ENCODE measurements at regions not wholly inside any gene's neighbourhood (a gene's known extent, or its start where the extent isn't known, plus 50 kb on each side); places are given as distances from the start of the nearest gene placed in this dataset.

DNA sequence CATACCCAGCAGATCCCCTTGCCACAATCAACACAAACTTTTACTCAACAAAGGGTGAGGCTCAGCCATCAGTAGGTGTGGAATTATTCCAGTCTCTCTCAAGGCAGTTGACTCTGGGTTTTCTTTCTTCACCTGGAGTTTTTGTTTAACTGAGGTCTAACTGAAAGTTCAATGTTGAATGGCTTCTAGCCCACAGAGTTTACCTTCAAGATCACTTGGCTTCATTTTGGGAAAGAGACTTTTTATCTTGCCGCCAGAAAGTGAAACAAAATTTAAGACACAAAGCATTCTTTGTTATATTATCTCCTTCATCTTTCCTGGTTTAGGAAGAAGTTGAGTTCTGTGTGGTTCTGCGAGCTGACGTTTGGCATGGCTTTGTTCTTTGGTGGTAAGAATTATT, 83.8 kb upstream of the RASGEF1B start:
- DNase-seq (ENCODE audit: low spot score), result no peak
- TF ChIP-seq, protein P1, sequence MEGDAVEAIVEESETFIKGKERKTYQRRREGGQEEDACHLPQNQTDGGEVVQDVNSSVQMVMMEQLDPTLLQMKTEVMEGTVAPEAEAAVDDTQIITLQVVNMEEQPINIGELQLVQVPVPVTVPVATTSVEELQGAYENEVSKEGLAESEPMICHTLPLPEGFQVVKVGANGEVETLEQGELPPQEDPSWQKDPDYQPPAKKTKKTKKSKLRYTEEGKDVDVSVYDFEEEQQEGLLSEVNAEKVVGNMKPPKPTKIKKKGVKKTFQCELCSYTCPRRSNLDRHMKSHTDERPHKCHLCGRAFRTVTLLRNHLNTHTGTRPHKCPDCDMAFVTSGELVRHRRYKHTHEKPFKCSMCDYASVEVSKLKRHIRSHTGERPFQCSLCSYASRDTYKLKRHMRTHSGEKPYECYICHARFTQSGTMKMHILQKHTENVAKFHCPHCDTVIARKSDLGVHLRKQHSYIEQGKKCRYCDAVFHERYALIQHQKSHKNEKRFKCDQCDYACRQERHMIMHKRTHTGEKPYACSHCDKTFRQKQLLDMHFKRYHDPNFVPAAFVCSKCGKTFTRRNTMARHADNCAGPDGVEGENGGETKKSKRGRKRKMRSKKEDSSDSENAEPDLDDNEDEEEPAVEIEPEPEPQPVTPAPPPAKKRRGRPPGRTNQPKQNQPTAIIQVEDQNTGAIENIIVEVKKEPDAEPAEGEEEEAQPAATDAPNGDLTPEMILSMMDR (IDR thresholded peaks at IDR 0.05; ENCODE audit: extremely low read depth, missing control alignments), result no peak

DNA sequence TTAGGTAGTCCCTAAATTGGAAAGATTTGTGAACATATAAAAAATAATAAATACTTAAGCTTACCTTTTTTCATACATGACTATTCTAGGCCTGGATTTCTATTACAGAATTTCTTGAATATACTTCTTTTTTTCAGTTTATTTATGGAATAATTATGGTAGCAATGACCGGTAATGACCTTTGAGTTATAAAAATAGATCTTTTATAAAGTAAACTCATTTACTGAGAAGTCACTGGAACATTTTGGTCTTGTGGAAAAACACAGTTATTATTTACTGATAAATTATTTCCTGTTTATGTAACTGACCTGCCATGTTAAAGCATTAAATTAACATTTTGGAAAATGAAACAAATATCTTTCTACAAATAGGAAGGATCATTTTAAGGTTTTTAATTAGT, 80.4 kb upstream of the RASGEF1B start:
- no peak for DNase-seq (ENCODE audit: low spot score)
- TF ChIP-seq, protein P1 (IDR thresholded peaks at IDR 0.05; ENCODE audit: extremely low read depth, missing control alignments), result no peak

DNA sequence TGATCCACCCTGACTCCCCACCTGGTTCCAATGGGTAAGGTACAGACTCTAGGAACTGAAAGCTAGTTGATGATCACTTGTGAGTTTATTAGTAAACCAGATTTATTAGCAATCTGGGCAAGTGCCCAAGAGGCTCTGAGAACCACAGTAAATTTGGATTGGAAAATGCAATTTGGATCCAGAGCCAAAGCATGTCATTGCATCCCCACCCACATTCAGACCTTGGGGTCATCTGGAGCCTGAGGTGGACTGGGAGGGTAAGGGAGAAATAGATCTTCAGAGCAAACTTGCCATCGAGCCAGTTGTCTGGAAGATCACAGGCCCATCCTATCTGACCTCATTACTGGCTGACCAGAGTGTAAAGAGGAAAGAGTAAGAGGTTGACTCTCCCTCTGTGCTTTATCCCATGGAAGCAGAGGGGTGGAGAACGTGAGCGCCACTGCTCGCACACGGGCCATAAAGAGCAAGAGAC, 78.7 kb upstream of the RASGEF1B start:
- TF ChIP-seq, protein P1 (IDR thresholded peaks at IDR 0.05; ENCODE audit: extremely low read depth, missing control alignments), result no peak
- no peak for DNase-seq (ENCODE audit: low spot score)

DNA sequence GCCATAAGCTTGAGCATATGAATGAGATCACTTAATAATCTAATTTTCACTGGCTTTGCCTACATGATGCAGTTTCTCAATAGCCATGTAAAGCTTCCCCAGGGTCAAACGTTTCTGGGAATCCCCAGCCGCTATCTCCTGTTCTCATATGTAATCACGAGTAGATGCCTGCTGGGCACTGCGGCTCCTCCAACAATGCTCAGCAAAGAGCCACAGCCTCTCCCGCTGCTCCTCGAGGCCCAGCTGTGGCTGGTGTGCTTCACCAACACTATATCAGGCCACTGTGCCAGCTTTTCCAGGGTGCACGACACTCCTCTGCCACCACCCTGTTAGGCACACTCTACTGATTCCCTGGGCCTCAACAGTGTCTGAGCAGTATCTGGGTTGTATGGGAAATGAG, 78.3 kb upstream of the RASGEF1B start:
- DNase-seq (ENCODE audit: low spot score), result no peak
- TF ChIP-seq, protein P1 (IDR thresholded peaks at IDR 0.05; ENCODE audit: extremely low read depth, missing control alignments), result no peak

DNA sequence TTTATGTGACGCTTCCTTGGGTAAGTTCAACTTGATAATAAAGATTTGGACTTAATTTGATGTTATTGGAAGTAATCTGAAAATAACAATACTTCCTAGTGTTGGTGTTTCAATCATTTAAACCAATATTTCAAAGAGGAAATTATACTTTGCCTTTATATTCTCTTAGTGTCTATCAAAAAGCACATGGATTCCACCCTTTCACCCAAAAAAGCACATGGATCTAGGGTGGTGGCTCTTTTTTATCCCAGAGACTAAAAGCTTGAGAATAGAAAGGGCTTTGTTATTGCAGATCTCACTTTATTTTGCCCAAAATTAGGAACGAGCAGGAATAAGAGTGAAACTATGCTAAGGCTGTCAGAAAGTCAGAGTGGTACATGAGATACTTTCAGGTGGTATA, 75.1 kb upstream of the RASGEF1B start:
- TF ChIP-seq, protein P1 (IDR thresholded peaks at IDR 0.05; ENCODE audit: extremely low read depth, missing control alignments), result no peak
- no peak for DNase-seq (ENCODE audit: low spot score)

DNA sequence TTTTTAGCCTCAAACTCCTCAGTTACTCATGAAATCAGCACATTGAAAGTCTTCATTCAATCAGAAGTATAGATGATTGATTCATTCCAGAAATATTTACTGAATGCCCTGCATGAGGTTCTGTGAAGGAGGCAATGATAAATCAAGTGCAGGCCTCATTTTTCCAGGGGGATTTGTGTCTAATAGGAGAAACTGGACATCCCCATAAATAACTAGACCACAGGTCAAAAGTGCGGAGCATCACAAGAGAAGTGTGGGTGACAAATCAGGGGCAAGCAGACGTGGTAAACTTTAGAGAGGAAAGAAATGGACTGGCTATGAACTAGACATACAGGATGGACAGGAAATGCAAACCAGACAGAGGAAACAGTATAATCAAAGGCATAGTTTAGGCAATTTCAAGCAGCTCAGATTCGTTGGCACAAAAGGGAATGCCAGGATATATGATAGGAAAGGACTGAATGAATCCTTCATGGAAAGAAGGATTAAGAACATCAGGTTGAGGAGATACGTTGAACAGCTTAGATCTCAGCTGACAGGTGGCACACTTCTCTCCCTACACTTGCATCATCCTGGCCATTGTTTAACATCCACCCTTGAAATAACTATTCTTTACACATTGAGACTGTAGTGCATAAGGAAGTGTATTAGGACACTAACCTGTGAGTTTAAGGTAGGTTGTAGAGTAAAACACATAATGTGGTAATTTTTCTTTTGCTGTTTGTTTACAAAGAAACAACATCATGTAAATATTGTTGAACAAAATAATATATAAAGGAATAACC, 69.6 kb upstream of the RASGEF1B start:
- DNase-seq (ENCODE audit: low spot score), result no peak
- TF ChIP-seq, protein P1 (IDR thresholded peaks at IDR 0.05; ENCODE audit: extremely low read depth, missing control alignments), result no peak

DNA sequence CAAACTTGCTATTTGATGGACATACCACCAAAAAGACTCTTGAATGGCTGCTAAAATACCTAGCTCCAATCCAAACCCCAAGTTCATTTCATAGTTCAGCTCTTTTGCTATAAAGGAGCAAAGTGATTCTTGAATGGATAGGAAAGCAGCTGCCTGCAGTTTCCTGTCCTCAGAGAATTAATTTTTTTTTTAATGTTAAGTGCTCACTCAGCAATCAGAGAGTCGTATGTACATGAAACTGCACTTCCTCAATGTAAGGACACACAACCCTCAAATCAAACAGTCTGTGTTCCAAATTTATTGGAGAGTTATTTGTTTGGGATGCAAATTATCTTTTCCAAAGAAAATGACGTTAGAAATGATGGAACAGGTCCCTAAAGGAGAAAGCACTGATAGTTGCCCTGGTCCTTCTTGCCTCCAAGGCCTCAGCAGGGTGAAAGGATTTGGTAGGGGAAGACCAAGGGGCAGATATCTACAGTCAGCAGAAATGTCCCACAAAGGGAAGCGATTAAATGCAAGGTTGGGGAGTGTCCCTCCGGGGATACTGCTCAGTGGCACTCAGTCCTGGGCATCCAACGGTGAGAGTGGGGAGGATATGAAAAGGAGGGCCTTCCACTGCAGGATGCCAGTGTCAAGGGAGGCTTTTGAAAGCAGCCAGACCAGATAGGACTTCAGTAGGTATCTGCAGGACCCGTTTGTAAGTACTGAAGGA, 67.2 kb upstream of the RASGEF1B start:
- TF ChIP-seq, protein P1 (IDR thresholded peaks at IDR 0.05; ENCODE audit: extremely low read depth, missing control alignments), result no peak
- no peak for DNase-seq (ENCODE audit: low spot score)
